Mesendoderm (in vitro differentiated cells): ENCODE measurements at regions not wholly inside any gene's neighbourhood (a gene's known extent, or its start where the extent isn't known, plus 50 kb on each side); places are given as distances from the start of the nearest gene placed in this dataset.

Source experiments
- DNase-seq: peaks from one replicate; pipeline ENCODE4 v3.0.0; 2013
- H2AK5ac ChIP-seq: 2 replicates; pipeline ENCODE4 v1.6.1; 2013; ENCODE audit warnings: low read length, inconsistent platforms
- H2BK120ac ChIP-seq: 2 replicates; pipeline ENCODE4 v1.6.1; 2013; ENCODE audit warnings: low read depth, mild to moderate bottlenecking, low read length, moderate library complexity, mixed read lengths
- H2BK15ac ChIP-seq: replicated peaks from 2 replicates; pipeline ENCODE4 v1.6.1; 2013; ENCODE audit warnings: low read depth, mild to moderate bottlenecking, moderate library complexity
- H2BK5ac ChIP-seq: 2 replicates; pipeline ENCODE4 v1.6.1; 2013; ENCODE audit warnings: low read length, inconsistent platforms
- H3K18ac ChIP-seq: 2 replicates; pipeline ENCODE4 v1.6.1; 2013; ENCODE audit warnings: mild to moderate bottlenecking, low read length, mixed read lengths
- H3K23ac ChIP-seq: one replicate; pipeline ENCODE4 v1.6.1; 2013; ENCODE audit warnings: low read length
- H3K27ac ChIP-seq: 2 replicates; pipeline ENCODE4 v1.5.1; 2013; ENCODE audit warnings: low read depth, mild to moderate bottlenecking, inconsistent platforms, low read length, moderate library complexity
- H3K27me3 ChIP-seq: 2 replicates; pipeline ENCODE4 v1.6.1; 2013; ENCODE audit warnings: low read length, control low read depth, mild to moderate bottlenecking, inconsistent platforms; ENCODE audit not compliant: insufficient read depth, poor library complexity
- H3K36me3 ChIP-seq: 2 replicates; pipeline ENCODE4 v1.6.1; 2013; ENCODE audit warnings: low read length, inconsistent platforms; ENCODE audit not compliant: control insufficient read depth, insufficient read depth
- H3K4ac ChIP-seq: one replicate; pipeline ENCODE4 v1.6.1; 2013; ENCODE audit warnings: low read depth, mild to moderate bottlenecking, low read length, moderate library complexity
- H3K4me1 ChIP-seq: 2 replicates; pipeline ENCODE4 v1.6.1; 2013; ENCODE audit warnings: low read depth, low read length, inconsistent platforms; ENCODE audit not compliant: control insufficient read depth
- H3K4me2 ChIP-seq: 2 replicates; pipeline ENCODE4 v1.6.1; 2013; ENCODE audit warnings: low read length
- H3K4me3 ChIP-seq: 2 replicates; pipeline ENCODE4 v1.5.1; 2013; ENCODE audit warnings: mild to moderate bottlenecking, low read length
- H3K56ac ChIP-seq: one replicate; pipeline ENCODE4 v1.6.1; 2013; ENCODE audit warnings: low read length
- H3K79me1 ChIP-seq: 2 replicates; pipeline ENCODE4 v1.6.1; 2013; ENCODE audit warnings: low read length, inconsistent platforms
- H3K79me2 ChIP-seq: 2 replicates; pipeline ENCODE4 v1.6.1; 2013; ENCODE audit warnings: mild to moderate bottlenecking, low read length; ENCODE audit not compliant: control insufficient read depth, insufficient read depth
- H3K9ac ChIP-seq: 2 replicates; pipeline ENCODE4 v1.6.1; 2013; ENCODE audit warnings: low read length, inconsistent platforms
- H4K5ac ChIP-seq: one replicate; pipeline ENCODE4 v1.6.1; 2013; ENCODE audit warnings: low read length
- H4K8ac ChIP-seq: one replicate; pipeline ENCODE4 v1.6.1; 2013; ENCODE audit warnings: low read depth, mild to moderate bottlenecking, control low read depth, low read length, moderate library complexity
- WGBS: extraction: QIAGEN DNeasy Blood & Tissue Kit; methylation state at CpG from one replicate; pipeline ENCODE4 v1.1.7; 2013; ENCODE audit warnings: low lambda C conversion rate, missing lambda C conversion rate; ENCODE audit not compliant: insufficient coverage; ENCODE audit errors: extremely low coverage; 5-methylcytosine and 5-hydroxymethylcytosine counted together

GRCh38 chr5:152853361-152853760, 448.3 kb upstream of the NMUR2 start:
- H2BK120ac ChIP-seq, result no peak overlapping the region
- H3K79me2 ChIP-seq, result no peaks in the 10 kb centered on the region
- no peak overlapping the region for H2AK5ac ChIP-seq
- no peak overlapping the region for H4K8ac ChIP-seq
- WGBS, result no CpG with 5 or more reads among the region's 2 CpGs
- H2BK5ac ChIP-seq, result no peak overlapping the region
- H3K23ac ChIP-seq, result no peak overlapping the region
- no peak overlapping the region for H3K4me2 ChIP-seq
- no peaks in the 10 kb centered on the region for H3K79me1 ChIP-seq
- no peak overlapping the region for H2BK15ac ChIP-seq
- no peaks in the 10 kb centered on the region for H3K27me3 ChIP-seq
- H3K4me3 ChIP-seq, result no peak overlapping the region
- H3K36me3 ChIP-seq, result no peaks in the 10 kb centered on the region
- no peak overlapping the region for H4K5ac ChIP-seq
- no peak overlapping the region for H3K27ac ChIP-seq
- no peak overlapping the region for H3K4ac ChIP-seq
- no peak overlapping the region for H3K18ac ChIP-seq
- no peak overlapping the region for H3K56ac ChIP-seq
- H3K4me1 ChIP-seq, result no peaks in the 10 kb centered on the region
- H3K9ac ChIP-seq, result no peak overlapping the region
- DNase-seq, result no peak

DNA sequence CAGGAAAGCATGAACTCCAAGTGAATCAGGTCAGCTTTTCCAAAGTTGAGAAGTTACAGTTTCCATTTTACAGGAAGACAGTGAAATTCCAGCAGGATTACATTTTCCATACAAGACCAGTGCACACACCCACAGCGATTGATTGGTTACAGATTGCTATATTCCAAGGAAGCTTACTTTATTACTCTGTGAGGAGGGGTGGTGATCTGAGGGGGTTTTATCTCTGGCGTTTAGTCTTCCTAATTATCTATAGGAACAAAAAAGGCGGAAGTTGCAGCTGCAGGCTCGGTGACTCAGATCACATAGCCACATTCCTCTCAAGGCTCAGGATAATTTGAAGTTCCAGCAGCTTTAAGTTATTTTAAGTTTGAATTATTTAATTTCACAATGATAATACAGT, 450.4 kb upstream of the NMUR2 start:
- Histone ChIP-seq H3K4ac (no peak overlapping the region), H2BK15ac (no peak overlapping the region), H3K36me3 (no peaks in the 10 kb centered on the region), H3K27ac (no peak overlapping the region), H3K4me3 (no peak overlapping the region), H3K79me1 (no peaks in the 10 kb centered on the region), H3K27me3 (no peaks in the 10 kb centered on the region), H2BK120ac (no peak overlapping the region), H3K18ac (no peak overlapping the region), H4K8ac (no peak overlapping the region), H4K5ac (no peak overlapping the region), H3K56ac (no peak overlapping the region), H3K23ac (no peak overlapping the region), H2AK5ac (no peak overlapping the region), H2BK5ac (no peak overlapping the region), H3K9ac (no peak overlapping the region), H3K79me2 (no peaks in the 10 kb centered on the region), H3K4me2 (no peak overlapping the region), H3K4me1 (no peaks in the 10 kb centered on the region)
- no CpG with 5 or more reads among the region's 4 CpGs for WGBS
- DNase-seq, result peak; percentile 22

DNA sequence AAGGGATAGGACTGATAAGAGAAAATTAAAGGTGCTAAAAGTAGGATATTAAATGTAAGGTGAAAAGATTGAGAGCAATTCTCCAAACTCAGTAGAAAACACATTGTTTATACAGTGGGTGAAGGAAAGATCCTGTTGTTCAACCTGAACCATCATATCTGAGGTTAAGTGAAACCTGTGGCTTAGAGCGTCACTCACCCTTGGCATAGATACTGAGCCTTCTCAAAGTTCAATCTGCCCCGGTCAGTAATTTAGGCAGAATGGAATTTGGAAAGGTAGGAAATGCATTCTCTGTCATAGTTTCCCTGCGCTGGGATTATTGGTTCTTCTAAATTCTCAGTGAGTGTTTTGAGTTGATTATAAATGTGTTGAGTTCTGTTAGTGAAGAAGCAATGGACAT, 456.2 kb upstream of the NMUR2 start:
- Histone ChIP-seq H4K8ac (no peak overlapping the region), H4K5ac (no peak overlapping the region), H3K79me1 (no peaks in the 10 kb centered on the region), H3K9ac (no peak overlapping the region), H3K4me3 (no peak overlapping the region), H3K36me3 (no peaks in the 10 kb centered on the region), H3K27me3 (no peaks in the 10 kb centered on the region), H3K4me2 (no peak overlapping the region), H3K4me1 (no peaks in the 10 kb centered on the region), H2AK5ac (no peak overlapping the region), H2BK5ac (no peak overlapping the region), H3K18ac (no peak overlapping the region), H2BK15ac (no peak overlapping the region), H3K27ac (no peak overlapping the region), H3K4ac (no peak overlapping the region), H3K56ac (no peak overlapping the region), H2BK120ac (no peak overlapping the region), H3K79me2 (no peaks in the 10 kb centered on the region), H3K23ac (no peak overlapping the region)
- WGBS, result no CpG with 5 or more reads among the region's 3 CpGs
- no peak for DNase-seq

- DNase-seq, result no peak
- Histone ChIP-seq H3K79me2 (no peaks in the 10 kb centered on the region), H3K56ac (no peak overlapping the region), H3K18ac (no peak overlapping the region), H4K5ac (no peak overlapping the region), H3K4me3 (no peak overlapping the region), H4K8ac (no peak overlapping the region), H3K36me3 (no peaks in the 10 kb centered on the region), H2BK5ac (no peak overlapping the region), H2BK120ac (no peak overlapping the region), H3K23ac (no peak overlapping the region), H2BK15ac (no peak overlapping the region), H3K4me1 (no peaks in the 10 kb centered on the region), H3K9ac (no peak overlapping the region), H3K4ac (no peak overlapping the region), H3K27me3 (no peaks in the 10 kb centered on the region), H3K4me2 (no peak overlapping the region), H3K79me1 (no peaks in the 10 kb centered on the region), H3K27ac (no peak overlapping the region), H2AK5ac (no peak overlapping the region)
- WGBS, result no CpG with 5 or more reads among the region's 3 CpGs
Measured at GRCh38 chr5:152864447-152864846, 459.4 kb upstream of the NMUR2 start.

DNA sequence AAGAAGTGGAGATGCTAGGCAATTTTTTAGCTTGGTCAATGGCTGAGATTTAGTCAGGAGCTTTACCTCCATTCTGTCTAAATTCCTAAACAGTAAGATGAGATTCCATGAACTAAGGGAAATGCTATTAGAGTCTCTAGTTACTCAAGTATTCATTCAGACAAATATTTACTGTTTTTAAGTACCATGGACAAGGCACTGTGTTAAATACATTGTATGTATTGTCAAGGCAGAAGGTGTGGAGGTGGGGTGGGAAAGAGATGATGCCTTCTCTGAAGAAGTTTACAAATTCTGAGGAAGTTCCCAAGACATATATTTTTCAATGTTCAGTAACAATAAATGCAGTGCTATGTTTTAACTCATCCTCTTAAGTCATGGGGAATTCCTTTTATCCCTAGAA, 459.9 kb upstream of the NMUR2 start:
- Histone ChIP-seq H3K4ac (no peak overlapping the region), H3K36me3 (no peaks in the 10 kb centered on the region), H2AK5ac (no peak overlapping the region), H2BK120ac (no peak overlapping the region), H4K8ac (no peak overlapping the region), H3K27ac (no peak overlapping the region), H3K4me2 (no peak overlapping the region), H3K9ac (no peak overlapping the region), H3K4me3 (no peak overlapping the region), H3K79me2 (no peaks in the 10 kb centered on the region), H3K23ac (no peak overlapping the region), H3K4me1 (no peaks in the 10 kb centered on the region), H2BK15ac (no peak overlapping the region), H3K27me3 (no peaks in the 10 kb centered on the region), H4K5ac (no peak overlapping the region), H3K79me1 (no peaks in the 10 kb centered on the region), H3K56ac (no peak overlapping the region), H2BK5ac (no peak overlapping the region), H3K18ac (no peak overlapping the region)
- peak; percentile 34 for DNase-seq

DNA sequence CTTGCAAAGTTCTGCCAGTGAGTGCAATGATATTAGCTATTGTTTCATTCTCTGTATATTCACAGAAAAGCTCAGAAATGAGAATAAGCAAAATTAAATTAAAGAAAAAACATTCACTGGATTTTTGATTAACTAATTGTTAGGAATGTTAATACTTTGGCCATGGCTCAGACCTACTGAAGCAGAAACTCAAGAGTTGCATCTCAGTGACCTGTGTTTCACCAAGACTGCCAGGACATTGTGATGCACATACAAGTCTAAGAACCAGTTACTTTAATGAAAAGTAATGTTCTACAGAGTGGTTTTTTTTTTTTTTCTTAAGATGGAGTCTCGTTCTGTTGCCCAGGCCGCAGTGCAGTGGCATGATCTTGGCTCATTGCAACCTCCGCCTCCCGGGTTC, 464.9 kb upstream of the NMUR2 start:
- no peak overlapping the region for H3K9ac ChIP-seq
- no peaks in the 10 kb centered on the region for H3K36me3 ChIP-seq
- no peak overlapping the region for H3K4ac ChIP-seq
- H2BK5ac ChIP-seq, result no peak overlapping the region
- H3K18ac ChIP-seq, result no peak overlapping the region
- H3K4me3 ChIP-seq, result no peak overlapping the region
- H4K8ac ChIP-seq, result no peak overlapping the region
- no peak overlapping the region for H4K5ac ChIP-seq
- H2AK5ac ChIP-seq, result no peak overlapping the region
- no peak overlapping the region for H3K23ac ChIP-seq
- no peaks in the 10 kb centered on the region for H3K79me2 ChIP-seq
- WGBS, result no CpG with 5 or more reads among the region's 4 CpGs
- H3K4me1 ChIP-seq, result no peaks in the 10 kb centered on the region
- no peak overlapping the region for H3K4me2 ChIP-seq
- no peak overlapping the region for H2BK120ac ChIP-seq
- no peak overlapping the region for H2BK15ac ChIP-seq
- H3K56ac ChIP-seq, result no peak overlapping the region
- H3K27ac ChIP-seq, result no peak overlapping the region
- no peak for DNase-seq
- no peaks in the 10 kb centered on the region for H3K27me3 ChIP-seq
- H3K79me1 ChIP-seq, result no peaks in the 10 kb centered on the region
